Natural killer cell (primary cell): ENCODE measurements at regions not wholly inside any gene's neighbourhood (a gene's known extent, or its start where the extent isn't known, plus 50 kb on each side); places are given as distances from the start of the nearest gene placed in this dataset.
A peak's percentile ranks its signal among the peaks of the same experiment; 100 is the strongest.

ENCODE experiments used
- ATAC-seq, 3 donors: fragments of 150-1000 bp in 2 of 3; fragments of 200-7000 bp in 1 of 3; cut with Tn5 transposase; 1 replicate in 1 of 3; 2 replicates in 2 of 3; pipeline ENCODE4 v1.10.0; 2021; ENCODE audit warnings: mild to moderate bottlenecking in 2 of 3, moderate library complexity in 2 of 3
- DNase-seq, 2 donors: peaks; one replicate each; pipeline versions ENCODE4 v3.0.0 to v3.0.0-alpha.2; 2013 to 2021; ENCODE audit warnings: mixed read lengths in 1 of 2
- H3K27ac ChIP-seq: one replicate; pipeline ENCODE4 v1.5.1; 2013; ENCODE audit warnings: mild to moderate bottlenecking, low read length
- H3K27me3 ChIP-seq: one replicate; pipeline ENCODE4 v1.6.1; 2013; ENCODE audit warnings: low read length; ENCODE audit not compliant: control insufficient read depth, insufficient read depth
- H3K36me3 ChIP-seq: one replicate; pipeline ENCODE4 v1.6.1; 2013; ENCODE audit warnings: low read length; ENCODE audit not compliant: control insufficient read depth, insufficient read depth
- H3K4me1 ChIP-seq: one replicate; pipeline ENCODE4 v1.6.1; 2013; ENCODE audit warnings: low read length; ENCODE audit not compliant: control insufficient read depth, insufficient read depth
- H3K4me3 ChIP-seq: one replicate; pipeline ENCODE4 v1.5.1; 2013; ENCODE audit warnings: low read length
- H3K9me3 ChIP-seq: one replicate; pipeline ENCODE4 v1.6.1; 2013; ENCODE audit warnings: low read length; ENCODE audit not compliant: control insufficient read depth, insufficient read depth
- H3K27ac Mint-ChIP-seq, 2 donors: one replicate each; pipeline ENCODE4 v1.8.0; 2022; ENCODE audit warnings: mild to moderate bottlenecking in 2 of 2, mixed read lengths in 2 of 2, moderate library complexity in 1 of 2
- H3K27me3 Mint-ChIP-seq, 2 donors: one replicate each; pipeline ENCODE4 v1.8.0; 2022; ENCODE audit warnings: low read depth in 2 of 2, mixed read lengths in 2 of 2
- H3K36me3 Mint-ChIP-seq: one replicate; pipeline ENCODE4 v1.8.0; 2022; ENCODE audit warnings: mixed read lengths
- H3K4me1 Mint-ChIP-seq, 2 donors: one replicate each; pipeline ENCODE4 v1.8.0; 2022; ENCODE audit warnings: mixed read lengths in 2 of 2
- H3K4me3 Mint-ChIP-seq: one replicate; pipeline ENCODE4 v1.8.0; 2022; ENCODE audit warnings: mild to moderate bottlenecking, moderate library complexity, mixed read lengths
- H3K9me3 Mint-ChIP-seq, 2 donors: one replicate each; pipeline ENCODE4 v1.8.0; 2022; ENCODE audit warnings: mixed read lengths in 2 of 2
- WGBS: methylation state at CpG from one replicate; pipeline ENCODE4 v1.1.7; 2013; ENCODE audit warnings: missing lambda C conversion rate; ENCODE audit not compliant: insufficient coverage; 5-methylcytosine and 5-hydroxymethylcytosine counted together
- intact Hi-C: fragments of 100-400 bp; cut with micrococcal nuclease; formaldehyde crosslinking; loops from one replicate; pipeline ENCODE4 v1.14.2; 2022
- TF ChIP-seq, protein P1 (sequence below): fragments of 200-600 bp; IDR thresholded peaks from one replicate; pipeline ENCODE4 v1.8.0; 2022; ENCODE audit warnings: antibody characterized with exemption

DNA sequence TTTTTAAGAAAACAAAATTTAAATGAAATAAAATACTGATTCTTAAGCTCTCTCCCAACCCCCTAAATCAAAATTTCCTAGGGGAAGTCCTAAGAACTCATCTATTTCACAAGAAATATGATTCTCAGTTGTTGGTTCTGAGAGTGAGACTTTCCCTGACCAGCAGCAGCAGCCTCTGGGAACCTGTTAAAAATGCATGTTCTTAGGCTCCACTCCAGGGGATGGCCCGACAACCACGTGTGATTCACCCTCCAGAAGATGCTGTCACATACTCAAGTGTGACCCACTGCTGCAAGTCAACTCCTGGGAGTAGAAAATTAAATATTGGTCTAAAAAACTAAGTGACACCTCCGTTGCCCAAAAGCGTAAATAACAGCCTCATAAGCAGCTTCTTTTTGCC, 343.2 kb upstream of the NR2F2 start:
- no peaks in the 10 kb centered on the region for H3K36me3 ChIP-seq
- TF ChIP-seq, protein P1, sequence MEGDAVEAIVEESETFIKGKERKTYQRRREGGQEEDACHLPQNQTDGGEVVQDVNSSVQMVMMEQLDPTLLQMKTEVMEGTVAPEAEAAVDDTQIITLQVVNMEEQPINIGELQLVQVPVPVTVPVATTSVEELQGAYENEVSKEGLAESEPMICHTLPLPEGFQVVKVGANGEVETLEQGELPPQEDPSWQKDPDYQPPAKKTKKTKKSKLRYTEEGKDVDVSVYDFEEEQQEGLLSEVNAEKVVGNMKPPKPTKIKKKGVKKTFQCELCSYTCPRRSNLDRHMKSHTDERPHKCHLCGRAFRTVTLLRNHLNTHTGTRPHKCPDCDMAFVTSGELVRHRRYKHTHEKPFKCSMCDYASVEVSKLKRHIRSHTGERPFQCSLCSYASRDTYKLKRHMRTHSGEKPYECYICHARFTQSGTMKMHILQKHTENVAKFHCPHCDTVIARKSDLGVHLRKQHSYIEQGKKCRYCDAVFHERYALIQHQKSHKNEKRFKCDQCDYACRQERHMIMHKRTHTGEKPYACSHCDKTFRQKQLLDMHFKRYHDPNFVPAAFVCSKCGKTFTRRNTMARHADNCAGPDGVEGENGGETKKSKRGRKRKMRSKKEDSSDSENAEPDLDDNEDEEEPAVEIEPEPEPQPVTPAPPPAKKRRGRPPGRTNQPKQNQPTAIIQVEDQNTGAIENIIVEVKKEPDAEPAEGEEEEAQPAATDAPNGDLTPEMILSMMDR, result no peak
- peaks cover 28% of the 10 kb centered on the region for H3K27me3 ChIP-seq
- no peak overlapping the region for H3K27ac ChIP-seq
- WGBS, result 45% methylated on average over 4 of the region's 4 CpGs
- Mint-ChIP-seq H3K27ac (no peak overlapping the region), H3K27me3 (peaks cover 47 to 65% of the 10 kb centered on the region in 2 donors), H3K4me3 (no peak overlapping the region), H3K36me3 (peaks cover 23% of the 10 kb centered on the region), H3K4me1 (peaks cover 41 to 49% of the 10 kb centered on the region in 2 donors), H3K9me3 (no peaks in the 10 kb centered on the region)
- DNase-seq, result no peak
- ATAC-seq, result peak; percentile 48 to 70 (median 52)
- no peaks in the 10 kb centered on the region for H3K9me3 ChIP-seq
- H3K4me1 ChIP-seq, result peaks cover 25% of the 10 kb centered on the region
- intact Hi-C loops, result no loop called here
- H3K4me3 ChIP-seq, result no peak overlapping the region

DNA sequence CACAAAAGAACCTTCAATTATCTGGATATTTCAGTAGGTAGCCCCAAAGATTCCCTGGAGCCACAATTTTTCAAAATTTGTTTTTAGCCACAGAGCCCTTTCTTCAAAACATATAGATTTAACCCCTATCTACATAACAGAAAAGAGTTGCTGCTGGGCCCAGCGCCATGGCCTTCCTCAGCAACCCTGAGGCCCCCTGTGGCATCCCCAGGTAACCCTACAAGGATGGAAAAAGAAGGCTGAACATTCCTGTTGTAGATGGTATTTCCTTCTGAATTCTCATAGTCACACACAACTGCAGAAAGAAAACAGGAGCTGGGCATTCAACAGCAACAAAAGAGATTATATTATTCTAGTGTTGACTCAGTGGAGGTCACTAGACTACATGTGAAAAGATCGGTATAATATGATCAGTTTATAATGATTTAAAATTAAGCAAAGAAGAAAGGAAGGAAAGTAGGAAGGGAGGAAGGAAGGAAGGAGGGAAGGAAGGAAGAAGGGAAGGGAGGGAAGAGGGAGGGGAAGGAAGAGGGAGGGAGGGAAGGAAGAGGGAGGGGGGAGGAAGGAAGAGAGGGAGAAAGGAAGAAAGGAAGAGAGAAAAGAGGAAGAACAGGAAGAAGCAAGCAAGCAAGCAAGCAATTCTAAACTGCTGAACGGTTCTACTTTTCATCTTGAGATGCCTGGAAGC, 342.5 kb upstream of the NR2F2 start:
- TF ChIP-seq, protein P1, result no peak
- H3K27me3 Mint-ChIP-seq, result peaks cover 40 to 57% of the 10 kb centered on the region in 2 donors
- H3K27ac Mint-ChIP-seq, result peak overlapping the region in 1 of 2 donors; percentile 14
- 72% methylated on average over 3 of the region's 3 CpGs for WGBS
- no peaks in the 10 kb centered on the region for H3K9me3 ChIP-seq
- H3K4me1 Mint-ChIP-seq, result peaks cover 41 to 49% of the 10 kb centered on the region in 2 donors
- peaks cover 28% of the 10 kb centered on the region for H3K27me3 ChIP-seq
- intact Hi-C loops, result no loop called here
- no peak overlapping the region for H3K27ac ChIP-seq
- ATAC-seq (no peak), DNase-seq (no peak)
- H3K36me3 Mint-ChIP-seq, result peaks cover 16% of the 10 kb centered on the region
- H3K4me1 ChIP-seq, result peaks cover 25% of the 10 kb centered on the region
- no peaks in the 10 kb centered on the region for H3K36me3 ChIP-seq
- no peak overlapping the region for H3K4me3 ChIP-seq
- peak overlapping the region; percentile 66 for H3K4me3 Mint-ChIP-seq
- no peaks in the 10 kb centered on the region for H3K9me3 Mint-ChIP-seq

DNA sequence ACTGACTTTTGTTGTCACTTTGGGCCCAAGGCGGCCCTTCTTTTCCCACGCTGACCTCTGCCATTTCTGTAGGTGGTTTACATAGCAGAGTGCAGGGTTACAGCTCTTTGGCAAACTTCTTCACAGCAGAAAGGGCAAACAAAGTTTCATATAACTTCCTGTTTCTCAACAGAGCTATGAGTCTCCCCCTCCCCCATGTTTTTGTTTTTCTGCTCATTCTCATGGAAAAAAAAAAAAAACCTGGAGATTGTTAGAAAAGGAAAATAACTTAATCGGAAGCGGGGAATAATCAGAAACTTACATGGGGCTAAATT, 342.0 kb upstream of the NR2F2 start:
- H3K36me3 Mint-ChIP-seq, result peaks cover 13% of the 10 kb centered on the region
- peak overlapping the region; percentile 66 for H3K4me3 Mint-ChIP-seq
- TF ChIP-seq, protein P1, result no peak
- peaks cover 37 to 52% of the 10 kb centered on the region in 2 donors for H3K27me3 Mint-ChIP-seq
- no peaks in the 10 kb centered on the region for H3K9me3 Mint-ChIP-seq
- DNase-seq (no peak), ATAC-seq (peak in 1 of 3 donors; percentile 28)
- H3K36me3 ChIP-seq, result no peaks in the 10 kb centered on the region
- H3K4me1 Mint-ChIP-seq, result peaks cover 41 to 49% of the 10 kb centered on the region in 2 donors
- no peak overlapping the region for H3K4me3 ChIP-seq
- H3K27me3 ChIP-seq, result peaks cover 28% of the 10 kb centered on the region
- intact Hi-C loops, result no loop called here
- no peaks in the 10 kb centered on the region for H3K9me3 ChIP-seq
- 69% methylated on average over 4 of the region's 4 CpGs for whole genome bisulfite sequencing
- H3K4me1 ChIP-seq, result peaks cover 25% of the 10 kb centered on the region
- peak overlapping the region in 1 of 2 donors; percentile 14 for H3K27ac Mint-ChIP-seq
- no peak overlapping the region for H3K27ac ChIP-seq

DNA sequence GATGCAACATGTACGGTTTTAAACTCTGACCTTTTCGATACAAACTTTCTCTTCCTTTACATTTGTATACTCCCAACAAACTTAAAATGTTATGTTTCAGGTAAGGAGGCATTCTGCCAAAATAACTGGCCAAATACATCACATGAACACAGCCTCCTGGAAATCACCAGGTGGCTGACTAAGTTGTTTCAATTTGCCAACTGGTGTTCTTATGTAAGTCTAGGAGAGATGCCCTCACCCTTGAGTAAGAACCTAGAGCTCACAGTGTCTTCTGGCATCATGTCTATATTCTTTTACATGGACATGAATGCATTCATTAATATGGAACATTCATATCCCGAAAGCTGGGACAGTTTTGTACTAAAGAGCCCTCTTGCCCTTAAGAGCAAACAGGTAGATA, 341.1 kb upstream of the NR2F2 start:
- H3K4me3 Mint-ChIP-seq, result peak overlapping the region; percentile 58

More for the DNA sequence above, 341.1 kb upstream of the NR2F2 start:
- WGBS, result 100% methylated on average over 2 of the region's 3 CpGs
- Mint-ChIP-seq H3K27me3 (peaks cover 32 to 44% of the 10 kb centered on the region in 2 donors), H3K4me1 (peaks cover 41 to 45% of the 10 kb centered on the region in 2 donors), H3K9me3 (no peaks in the 10 kb centered on the region), H3K27ac (no peak overlapping the region), H3K36me3 (peaks cover 7% of the 10 kb centered on the region)
- no peak for DNase-seq
- Histone ChIP-seq H3K36me3 (no peaks in the 10 kb centered on the region), H3K4me1 (peaks cover 25% of the 10 kb centered on the region), H3K27me3 (peaks cover 27% of the 10 kb centered on the region), H3K4me3 (no peak overlapping the region), H3K9me3 (no peaks in the 10 kb centered on the region), H3K27ac (no peak overlapping the region)
- intact Hi-C loops, result no loop called here
- TF ChIP-seq, protein P1, result no peak
- no peak for ATAC-seq
